Neural cell (in vitro differentiated cells): ENCODE measurements at regions not wholly inside any gene's neighbourhood (a gene's known extent, or its start where the extent isn't known, plus 50 kb on each side); places are given as distances from the start of the nearest gene placed in this dataset.

Experiments
- H2AFZ ChIP-seq: fragments of 200-600, 300-800 bp; sonication (generic), shearing (Covaris generic); 2 replicates; pipeline ENCODE4 v1.6.0; 2014; ENCODE audit warnings: low read depth, mild to moderate bottlenecking, antibody characterized with exemption, low read length, moderate library complexity
- H3F3A ChIP-seq: fragments of 200-600 bp; shearing (Covaris generic); 2 replicates; pipeline ENCODE4 v1.6.1; 2016; ENCODE audit warnings: mild to moderate bottlenecking, moderate library complexity, mixed read lengths, antibody characterized with exemption, low read length; ENCODE audit not compliant: insufficient read depth, poor library complexity, severe bottlenecking
- H3K27ac ChIP-seq: fragments of 200-600, 300-800 bp; sonication (generic), shearing (Covaris generic); 2 replicates; pipeline ENCODE4 v1.5.1; 2014; ENCODE audit warnings: mild to moderate bottlenecking, low read length, moderate library complexity
- H3K27me3 ChIP-seq: fragments of 300-800, 200-600 bp; sonication (generic), shearing (Covaris generic); 2 replicates; pipeline ENCODE4 v1.6.0; 2014; ENCODE audit warnings: mild to moderate bottlenecking, low read depth, low read length, moderate library complexity; ENCODE audit not compliant: insufficient read depth
- H3K36me3 ChIP-seq: fragments of 300-800, 200-600 bp; sonication (generic), shearing (Covaris generic); 2 replicates; pipeline ENCODE4 v1.5.1; 2014; ENCODE audit warnings: mild to moderate bottlenecking, antibody characterized with exemption, low read length, moderate library complexity; ENCODE audit not compliant: insufficient read depth
- H3K4me2 ChIP-seq: fragments of 300-800, 200-600 bp; sonication (generic), shearing (Covaris generic); 2 replicates; pipeline ENCODE4 v1.6.0; 2014; ENCODE audit warnings: mild to moderate bottlenecking, low read length
- H3K4me3 ChIP-seq: fragments of 300-800, 200-600 bp; sonication (generic), shearing (Covaris generic); 2 replicates; pipeline ENCODE4 v1.5.1; 2014; ENCODE audit warnings: mild to moderate bottlenecking, low read length, moderate library complexity
- H3K79me2 ChIP-seq: fragments of 200-600 bp; shearing (Covaris generic); replicated peaks from 2 replicates; pipeline ENCODE4 v1.6.0; 2014; ENCODE audit warnings: mild to moderate bottlenecking, low read length, moderate library complexity; ENCODE audit not compliant: insufficient read depth
- H3K9ac ChIP-seq: fragments of 300-800, 200-600 bp; sonication (generic), shearing (Covaris generic); 2 replicates; pipeline ENCODE4 v1.6.1; 2016; ENCODE audit warnings: mild to moderate bottlenecking, low read length, mixed read lengths
- H3K9me2 ChIP-seq: fragments of 200-600 bp; shearing (Covaris generic); 2 replicates; pipeline ENCODE4 v1.6.1; 2016; ENCODE audit warnings: mild to moderate bottlenecking, low read length, mixed read lengths; ENCODE audit not compliant: insufficient read depth
- H3K9me3 ChIP-seq: fragments of 200-600, 300-800 bp; sonication (generic), shearing (Covaris generic); 2 replicates; pipeline ENCODE4 v1.6.1; 2016; ENCODE audit warnings: mild to moderate bottlenecking, mixed run types, low read length, moderate library complexity, mixed read lengths
- H4K20me1 ChIP-seq: fragments of 200-600 bp; shearing (Covaris generic); 2 replicates; pipeline ENCODE4 v1.6.1; 2016; ENCODE audit warnings: mild to moderate bottlenecking, mixed run types; ENCODE audit not compliant: insufficient read depth
- CTCF ChIP-seq: fragments of 450-650 bp; IDR thresholded peaks from 2 replicates; pipeline ENCODE4 v1.5.1; 2014; ENCODE audit warnings: antibody characterized with exemption, mild to moderate bottlenecking, moderate library complexity; ENCODE audit not compliant: poor library complexity, severe bottlenecking
- EP300 ChIP-seq: fragments of 450-650 bp; conservative IDR thresholded peaks from 2 replicates; pipeline ENCODE4 v1.6.1; 2014; ENCODE audit warnings: antibody characterized with exemption, mild to moderate bottlenecking, moderate library complexity; ENCODE audit not compliant: poor library complexity, severe bottlenecking
- EZH2 ChIP-seq: fragments of 200-600, 300-800 bp; shearing (Covaris generic), sonication (generic); IDR thresholded peaks from 2 replicates; pipeline ENCODE4 v1.6.1; 2014; ENCODE audit warnings: antibody characterized with exemption, low read length, borderline replicate concordance, mild to moderate bottlenecking; ENCODE audit not compliant: insufficient read depth, poor library complexity, severe bottlenecking
- MXI1 ChIP-seq: fragments of 450-650 bp; conservative IDR thresholded peaks from 2 replicates; pipeline ENCODE4 v1.6.1; 2014; ENCODE audit warnings: antibody characterized with exemption, mild to moderate bottlenecking; ENCODE audit not compliant: poor library complexity, severe bottlenecking
- POLR2AphosphoS5 ChIP-seq: IDR thresholded peaks from 2 replicates; pipeline ENCODE4 v1.6.1; 2012
- RAD21 ChIP-seq: fragments of 450-650 bp; conservative IDR thresholded peaks from 2 replicates; pipeline ENCODE4 v1.6.1; 2014; ENCODE audit warnings: antibody characterized with exemption, mild to moderate bottlenecking, moderate library complexity
- SMC3 ChIP-seq: fragments of 450-650 bp; conservative IDR thresholded peaks from 2 replicates; pipeline ENCODE4 v1.6.1; 2014; ENCODE audit warnings: antibody characterized with exemption, mild to moderate bottlenecking, moderate library complexity; ENCODE audit not compliant: poor library complexity
- TAF1 ChIP-seq: IDR thresholded peaks from 2 replicates; pipeline ENCODE4 v1.6.1; 2012; ENCODE audit warnings: low read depth
- TF ChIP-seq, protein P1 (sequence below): IDR thresholded peaks from 2 replicates; pipeline ENCODE4 v1.6.1; 2012; ENCODE audit warnings: borderline replicate concordance

GRCh38 chr11:95699631-95700470 lies 89.7 kb downstream of the FAM76B start:
- H3K27ac ChIP-seq, result no peak overlapping the region
- no peak overlapping the region for H3K9ac ChIP-seq
- H3K27me3 ChIP-seq, result no peaks in the 10 kb centered on the region
- no peaks in the 10 kb centered on the region for H4K20me1 ChIP-seq
- no peaks in the 10 kb centered on the region for H3K9me2 ChIP-seq
- no peaks in the 10 kb centered on the region for H3F3A ChIP-seq
- no peaks in the 10 kb centered on the region for H3K36me3 ChIP-seq
- no peaks in the 10 kb centered on the region for H3K79me2 ChIP-seq
- H3K4me2 ChIP-seq, result no peak overlapping the region
- TF ChIP-seq, protein P1, sequence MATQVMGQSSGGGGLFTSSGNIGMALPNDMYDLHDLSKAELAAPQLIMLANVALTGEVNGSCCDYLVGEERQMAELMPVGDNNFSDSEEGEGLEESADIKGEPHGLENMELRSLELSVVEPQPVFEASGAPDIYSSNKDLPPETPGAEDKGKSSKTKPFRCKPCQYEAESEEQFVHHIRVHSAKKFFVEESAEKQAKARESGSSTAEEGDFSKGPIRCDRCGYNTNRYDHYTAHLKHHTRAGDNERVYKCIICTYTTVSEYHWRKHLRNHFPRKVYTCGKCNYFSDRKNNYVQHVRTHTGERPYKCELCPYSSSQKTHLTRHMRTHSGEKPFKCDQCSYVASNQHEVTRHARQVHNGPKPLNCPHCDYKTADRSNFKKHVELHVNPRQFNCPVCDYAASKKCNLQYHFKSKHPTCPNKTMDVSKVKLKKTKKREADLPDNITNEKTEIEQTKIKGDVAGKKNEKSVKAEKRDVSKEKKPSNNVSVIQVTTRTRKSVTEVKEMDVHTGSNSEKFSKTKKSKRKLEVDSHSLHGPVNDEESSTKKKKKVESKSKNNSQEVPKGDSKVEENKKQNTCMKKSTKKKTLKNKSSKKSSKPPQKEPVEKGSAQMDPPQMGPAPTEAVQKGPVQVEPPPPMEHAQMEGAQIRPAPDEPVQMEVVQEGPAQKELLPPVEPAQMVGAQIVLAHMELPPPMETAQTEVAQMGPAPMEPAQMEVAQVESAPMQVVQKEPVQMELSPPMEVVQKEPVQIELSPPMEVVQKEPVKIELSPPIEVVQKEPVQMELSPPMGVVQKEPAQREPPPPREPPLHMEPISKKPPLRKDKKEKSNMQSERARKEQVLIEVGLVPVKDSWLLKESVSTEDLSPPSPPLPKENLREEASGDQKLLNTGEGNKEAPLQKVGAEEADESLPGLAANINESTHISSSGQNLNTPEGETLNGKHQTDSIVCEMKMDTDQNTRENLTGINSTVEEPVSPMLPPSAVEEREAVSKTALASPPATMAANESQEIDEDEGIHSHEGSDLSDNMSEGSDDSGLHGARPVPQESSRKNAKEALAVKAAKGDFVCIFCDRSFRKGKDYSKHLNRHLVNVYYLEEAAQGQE, result no peak
- TF ChIP-seq MXI1 (no peak), EP300 (no peak), SMC3 (no peak), RAD21 (no peak), POLR2AphosphoS5 (no peak), EZH2 (no peak)
- no peak overlapping the region for H3K4me3 ChIP-seq
- H2AFZ ChIP-seq, result no peak overlapping the region
- H3K9me3 ChIP-seq, result no peaks in the 10 kb centered on the region

DNA sequence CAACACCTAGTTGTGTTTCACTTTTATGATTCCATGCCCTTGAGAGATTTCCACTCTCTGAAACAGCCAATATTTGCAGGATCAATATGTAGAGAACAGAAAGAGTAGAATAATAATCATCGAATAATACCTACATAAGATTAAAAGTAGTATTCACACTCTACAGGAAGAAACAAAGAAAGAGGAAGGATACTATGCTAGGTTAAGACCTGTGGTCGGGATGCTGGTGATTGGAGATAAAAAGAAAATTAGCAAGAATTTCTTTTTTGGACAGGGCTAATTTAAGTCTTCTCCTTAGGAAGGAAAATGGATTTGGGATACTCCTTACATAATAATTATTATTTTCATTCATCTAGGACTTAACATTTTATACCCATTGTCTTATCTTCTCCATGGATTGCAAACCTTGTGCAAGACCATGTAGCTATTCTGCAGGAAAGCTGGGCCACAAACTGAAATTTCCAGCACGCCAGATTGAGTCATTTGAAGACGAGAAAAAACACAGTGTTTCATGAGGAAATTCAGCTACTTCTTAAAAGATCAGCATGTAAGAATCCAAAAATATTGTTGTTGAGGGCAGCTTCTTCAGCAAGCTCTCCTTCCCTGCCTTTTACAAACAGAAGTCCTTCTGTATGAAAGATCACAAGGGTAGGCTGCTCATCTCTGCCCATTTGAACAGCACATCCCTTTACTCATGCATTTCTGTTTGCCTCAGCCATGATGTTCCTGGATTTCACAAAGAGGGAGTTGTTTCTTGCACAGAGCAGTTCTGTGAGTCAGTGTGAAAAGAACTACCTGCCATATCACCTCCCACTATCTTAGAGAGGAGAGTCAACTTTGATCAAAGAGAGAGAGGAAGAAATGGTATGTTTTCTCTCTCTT lies 90.7 kb downstream of the FAM76B start:
- no peak overlapping the region for H3K27ac ChIP-seq

More for the DNA sequence above, 90.7 kb downstream of the FAM76B start:
- no peaks in the 10 kb centered on the region for H3F3A ChIP-seq
- H3K27me3 ChIP-seq, result no peaks in the 10 kb centered on the region
- no peaks in the 10 kb centered on the region for H4K20me1 ChIP-seq
- TF ChIP-seq POLR2AphosphoS5 (no peak), CTCF (no peak), RAD21 (no peak), SMC3 (no peak), TAF1 (no peak), EZH2 (no peak), MXI1 (no peak), EP300 (no peak)
- TF ChIP-seq, protein P1, result no peak
- no peaks in the 10 kb centered on the region for H3K36me3 ChIP-seq
- H2AFZ ChIP-seq, result no peak overlapping the region
- H3K9me3 ChIP-seq, result no peaks in the 10 kb centered on the region
- no peaks in the 10 kb centered on the region for H3K9me2 ChIP-seq
- no peak overlapping the region for H3K4me3 ChIP-seq
- H3K4me2 ChIP-seq, result no peak overlapping the region
- no peaks in the 10 kb centered on the region for H3K79me2 ChIP-seq
- H3K9ac ChIP-seq, result no peak overlapping the region
